ENCODE measurements at regions not wholly inside any gene's neighbourhood (a gene's known extent, or its start where the extent isn't known, plus 50 kb on each side); places are given as distances from the start of the nearest gene placed in this dataset.

DNA sequence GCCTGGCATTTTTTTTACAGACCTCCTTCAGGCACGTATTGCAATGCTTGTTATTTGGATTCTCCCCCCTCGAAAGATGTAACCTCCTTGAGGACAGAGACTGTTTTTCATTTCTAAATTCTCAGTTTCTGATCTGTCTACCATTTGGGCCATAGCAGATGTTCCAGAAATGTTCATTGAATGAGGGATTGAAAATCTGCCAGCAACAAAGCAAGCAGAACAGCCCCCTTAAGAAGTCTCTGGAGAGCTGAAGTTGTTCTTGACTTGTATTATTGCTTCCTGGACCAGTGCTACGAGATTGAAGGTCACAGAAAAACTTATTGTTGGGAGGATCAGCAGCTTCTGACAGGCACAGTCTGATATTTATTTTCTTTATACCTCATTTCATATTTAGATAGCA, 355.5 kb downstream of the EPHA4 start:
- TF ChIP-seq POLR2A (IDR thresholded peaks at IDR 0.05): no peak
- TF ChIP-seq, protein P1, sequence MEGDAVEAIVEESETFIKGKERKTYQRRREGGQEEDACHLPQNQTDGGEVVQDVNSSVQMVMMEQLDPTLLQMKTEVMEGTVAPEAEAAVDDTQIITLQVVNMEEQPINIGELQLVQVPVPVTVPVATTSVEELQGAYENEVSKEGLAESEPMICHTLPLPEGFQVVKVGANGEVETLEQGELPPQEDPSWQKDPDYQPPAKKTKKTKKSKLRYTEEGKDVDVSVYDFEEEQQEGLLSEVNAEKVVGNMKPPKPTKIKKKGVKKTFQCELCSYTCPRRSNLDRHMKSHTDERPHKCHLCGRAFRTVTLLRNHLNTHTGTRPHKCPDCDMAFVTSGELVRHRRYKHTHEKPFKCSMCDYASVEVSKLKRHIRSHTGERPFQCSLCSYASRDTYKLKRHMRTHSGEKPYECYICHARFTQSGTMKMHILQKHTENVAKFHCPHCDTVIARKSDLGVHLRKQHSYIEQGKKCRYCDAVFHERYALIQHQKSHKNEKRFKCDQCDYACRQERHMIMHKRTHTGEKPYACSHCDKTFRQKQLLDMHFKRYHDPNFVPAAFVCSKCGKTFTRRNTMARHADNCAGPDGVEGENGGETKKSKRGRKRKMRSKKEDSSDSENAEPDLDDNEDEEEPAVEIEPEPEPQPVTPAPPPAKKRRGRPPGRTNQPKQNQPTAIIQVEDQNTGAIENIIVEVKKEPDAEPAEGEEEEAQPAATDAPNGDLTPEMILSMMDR (IDR thresholded peaks at IDR 0.05): no peak
- TF ChIP-seq EP300 (IDR thresholded peaks at IDR 0.05): no peak
